MM.1S (cell line): ENCODE measurements at regions not wholly inside any gene's neighbourhood (a gene's known extent, or its start where the extent isn't known, plus 50 kb on each side); places are given as distances from the start of the nearest gene placed in this dataset.

Experiments
- DNase-seq: peaks from one replicate; pipeline ENCODE4 v3.0.0-alpha.2; 2015
- H2AFZ ChIP-seq: fragments of 300-600 bp; sonication (generic); 2 replicates; pipeline ENCODE4 v1.6.0; 2016; ENCODE audit warnings: antibody characterized with exemption, low read length
- H3F3A ChIP-seq: fragments of 300-600 bp; sonication (generic); 2 replicates; pipeline ENCODE4 v1.6.1; 2016; ENCODE audit warnings: mild to moderate bottlenecking, antibody characterized with exemption, low read length, moderate library complexity, mixed read lengths; ENCODE audit not compliant: insufficient read depth
- H3K27ac ChIP-seq: fragments of 300-600 bp; sonication (generic); 2 replicates; pipeline ENCODE4 v1.5.1; 2016; ENCODE audit warnings: mild to moderate bottlenecking, low read length
- H3K27me3 ChIP-seq: fragments of 300-600 bp; sonication (generic); replicated peaks from 2 replicates; pipeline ENCODE4 v1.6.0; 2016; ENCODE audit warnings: low read length; ENCODE audit not compliant: insufficient read depth
- H3K36me3 ChIP-seq: fragments of 300-600 bp; sonication (generic); replicated peaks from 2 replicates; pipeline ENCODE4 v1.6.1; 2016; ENCODE audit warnings: mild to moderate bottlenecking, low read length, mixed read lengths; ENCODE audit not compliant: insufficient read depth
- H3K4me1 ChIP-seq: fragments of 300-600 bp; sonication (generic); 2 replicates; pipeline ENCODE4 v1.6.1; 2016; ENCODE audit warnings: low read length, mixed read lengths
- H3K4me2 ChIP-seq: fragments of 300-600 bp; sonication (generic); 2 replicates; pipeline ENCODE4 v1.6.0; 2016; ENCODE audit warnings: low read depth, low read length
- H3K4me3 ChIP-seq: fragments of 300-600 bp; sonication (generic); 2 replicates; pipeline ENCODE4 v1.5.1; 2016; ENCODE audit warnings: low read length, mixed read lengths
- H3K79me2 ChIP-seq: fragments of 300-600 bp; sonication (generic); 2 replicates; pipeline ENCODE4 v1.6.1; 2016; ENCODE audit warnings: mixed run types, low read length, mixed read lengths
- H3K9ac ChIP-seq: fragments of 300-600 bp; sonication (generic); 2 replicates; pipeline ENCODE4 v1.6.1; 2016; ENCODE audit warnings: low read length, mixed read lengths
- H3K9me2 ChIP-seq: fragments of 300-600 bp; sonication (generic); replicated peaks from 2 replicates; pipeline ENCODE4 v1.6.1; 2016; ENCODE audit warnings: mild to moderate bottlenecking, low read length, mixed read lengths; ENCODE audit not compliant: insufficient read depth
- H3K9me3 ChIP-seq: fragments of 300-600 bp; sonication (generic); replicated peaks from 2 replicates; pipeline ENCODE4 v1.6.1; 2016; ENCODE audit warnings: mild to moderate bottlenecking, low read length, mixed read lengths; ENCODE audit not compliant: insufficient read depth
- H4K20me1 ChIP-seq: fragments of 300-600 bp; sonication (generic); 2 replicates; pipeline ENCODE4 v1.6.1; 2016; ENCODE audit warnings: mild to moderate bottlenecking, low read length, moderate library complexity, mixed read lengths; ENCODE audit not compliant: insufficient read depth
- CTCF ChIP-seq: fragments of 300-600 bp; sonication (generic); IDR thresholded peaks from 2 replicates; pipeline ENCODE4 v1.5.1; 2016; ENCODE audit warnings: antibody characterized with exemption, low read length, mixed read lengths
- EZH2 ChIP-seq: fragments of 300-600 bp; sonication (generic); optimal IDR thresholded peaks from 2 replicates; pipeline ENCODE3; 2017; ENCODE audit warnings: low read depth, mild to moderate bottlenecking, antibody characterized with exemption, low read length, mixed read lengths
- EZH2phosphoT487 ChIP-seq: fragments of 300-600 bp; sonication (generic); IDR thresholded peaks from 2 replicates; pipeline ENCODE4 v1.6.1; 2018; ENCODE audit warnings: antibody characterized with exemption, low read length

- Histone ChIP-seq H3K9ac (no peak overlapping the region), H3K4me1 (peaks cover 19% of the 10 kb centered on the region), H3F3A (no peaks in the 10 kb centered on the region), H3K36me3 (no peaks in the 10 kb centered on the region), H3K27me3 (no peaks in the 10 kb centered on the region), H3K79me2 (no peaks in the 10 kb centered on the region), H3K27ac (no peak overlapping the region), H3K4me3 (no peak overlapping the region), H4K20me1 (no peaks in the 10 kb centered on the region), H3K9me2 (no peaks in the 10 kb centered on the region), H3K4me2 (no peak overlapping the region), H3K9me3 (no peaks in the 10 kb centered on the region), H2AFZ (no peak overlapping the region)
- no peak for DNase-seq
- TF ChIP-seq EZH2 = no peak
- no peak for TF ChIP-seq CTCF
- no peak for TF ChIP-seq EZH2phosphoT487
Observed at GRCh38 chr6:87847135-87847829, 145.2 kb upstream of the AKIRIN2 start.

DNA sequence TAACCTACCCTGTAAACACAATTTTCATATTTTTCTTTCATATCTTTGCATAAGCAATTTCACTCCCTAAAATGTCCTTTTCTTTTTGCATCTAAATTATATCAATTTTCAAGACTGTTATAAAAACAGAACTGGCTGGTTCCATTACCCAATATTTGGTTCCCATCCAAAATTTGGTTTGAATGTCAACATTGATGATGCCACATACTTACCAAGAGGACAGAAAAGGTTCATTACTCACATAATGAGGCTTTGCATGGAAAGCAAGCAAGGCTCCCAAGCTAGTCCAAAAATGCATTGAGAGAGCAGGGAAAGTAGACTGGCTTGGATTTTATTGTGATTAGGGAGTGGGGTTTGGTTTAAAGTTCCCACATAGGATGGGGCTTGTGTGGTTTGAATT is 144.4 kb upstream of the AKIRIN2 start:
- Histone ChIP-seq H3K36me3 (no peaks in the 10 kb centered on the region), H3K27me3 (no peaks in the 10 kb centered on the region), H3F3A (no peaks in the 10 kb centered on the region), H3K79me2 (no peaks in the 10 kb centered on the region), H3K4me1 (peaks cover 19% of the 10 kb centered on the region), H3K9me2 (no peaks in the 10 kb centered on the region), H3K9ac (no peak overlapping the region), H3K27ac (no peak overlapping the region), H2AFZ (no peak overlapping the region), H3K4me2 (no peak overlapping the region), H4K20me1 (no peaks in the 10 kb centered on the region), H3K9me3 (no peaks in the 10 kb centered on the region), H3K4me3 (no peak overlapping the region)
- no peak for DNase-seq
- TF ChIP-seq EZH2phosphoT487 = no peak
- no peak for TF ChIP-seq EZH2
- TF ChIP-seq CTCF = no peak

- Histone ChIP-seq H3K27ac (no peak overlapping the region), H3K4me3 (no peak overlapping the region), H3K36me3 (no peaks in the 10 kb centered on the region)
Observed at GRCh38 chr6:87840324-87840723, 138.3 kb upstream of the AKIRIN2 start.

More at GRCh38 chr6:87840324-87840723, 138.3 kb upstream of the AKIRIN2 start:
- H2AFZ ChIP-seq = no peak overlapping the region
- no peaks in the 10 kb centered on the region for H3F3A ChIP-seq
- H3K9me3 ChIP-seq = no peaks in the 10 kb centered on the region
- H4K20me1 ChIP-seq = no peaks in the 10 kb centered on the region
- no peak overlapping the region for H3K4me2 ChIP-seq
- DNase-seq = no peak
- H3K9me2 ChIP-seq = no peaks in the 10 kb centered on the region
- peaks cover 4% of the 10 kb centered on the region for H3K4me1 ChIP-seq
- H3K9ac ChIP-seq = no peak overlapping the region
- H3K79me2 ChIP-seq = no peaks in the 10 kb centered on the region
- TF ChIP-seq EZH2phosphoT487 (no peak), CTCF (no peak)
- H3K27me3 ChIP-seq = no peaks in the 10 kb centered on the region
